NCI-H1092 (cell line): ENCODE measurements at regions not wholly inside any gene's neighbourhood (a gene's known extent, or its start where the extent isn't known, plus 50 kb on each side); places are given as distances from the start of the nearest gene placed in this dataset.

ENCODE experiments used
- DNase-seq: peaks from one replicate; lab custom pipeline; 2025; lab: John Stamatoyannopoulos, UW

DNA sequence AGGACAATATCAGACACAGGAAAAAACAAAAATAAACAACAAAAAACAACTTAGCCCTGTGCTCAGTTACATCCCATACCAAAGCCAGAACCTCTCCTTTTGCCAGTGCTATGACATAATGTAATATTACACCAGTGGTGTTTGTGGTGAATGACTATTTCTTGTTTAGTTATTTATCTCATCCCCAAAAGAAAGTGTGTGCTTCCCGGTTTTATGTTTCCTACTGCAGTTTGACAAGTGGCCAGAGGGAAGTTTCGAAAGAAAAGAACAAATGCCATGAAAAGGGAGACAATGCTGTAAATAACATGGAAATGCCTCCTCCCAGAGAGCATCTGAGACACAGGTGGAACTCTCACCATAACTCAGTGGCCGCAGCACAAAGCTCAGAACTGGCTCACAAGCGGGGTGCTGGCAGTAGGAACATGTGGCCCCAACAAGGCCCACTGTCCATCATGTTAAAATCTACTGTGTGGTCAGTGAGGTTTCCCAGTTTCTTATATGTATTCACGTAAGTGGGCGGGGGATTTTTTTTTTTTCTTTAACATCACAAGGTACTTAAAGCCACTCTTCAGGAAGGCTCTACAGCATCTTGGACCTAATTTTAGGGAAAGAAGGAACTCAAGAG, 158.2 kb downstream of the BARHL2 start:
- DNase-seq = no peak

DNA sequence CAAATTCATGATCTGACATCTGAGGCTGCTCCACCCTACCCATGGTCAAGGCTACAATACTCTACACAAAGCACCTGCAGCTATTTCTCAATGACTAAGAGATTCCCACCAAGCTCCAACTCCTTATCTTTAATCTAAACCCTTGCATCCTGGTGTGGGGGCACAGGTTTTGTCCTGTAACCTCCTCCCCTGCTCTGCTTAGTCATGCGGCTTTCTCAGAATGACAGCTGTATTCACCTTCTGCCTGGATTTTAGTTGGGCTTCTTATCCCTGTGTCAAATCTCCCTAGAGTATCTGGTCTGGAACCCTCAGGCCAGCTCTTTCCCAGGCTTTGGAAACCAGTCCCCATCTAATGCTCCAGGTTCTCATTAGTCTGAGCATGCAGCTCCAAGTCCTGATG, 159.0 kb downstream of the BARHL2 start:
- no peak for DNase-seq

DNA sequence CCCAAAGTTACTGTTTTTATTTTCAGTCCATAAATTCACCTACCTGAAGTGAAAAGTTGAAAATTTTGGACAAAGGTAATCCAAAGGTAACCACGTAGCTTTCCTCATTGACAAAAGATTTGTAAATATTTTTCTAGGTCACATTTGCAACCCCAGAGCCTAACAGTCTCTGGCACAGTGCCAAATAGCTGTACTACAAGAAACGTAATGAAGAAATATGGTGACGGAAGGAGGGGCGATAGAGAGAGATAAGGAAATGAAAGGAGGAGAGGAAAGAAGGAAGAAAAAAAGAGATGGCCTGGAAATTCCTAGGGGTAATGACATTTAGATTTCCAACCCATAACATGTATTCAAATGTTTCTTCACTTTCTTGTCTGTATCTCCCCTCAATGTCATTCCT, 159.4 kb downstream of the BARHL2 start:
- DNase-seq = no peak

DNA sequence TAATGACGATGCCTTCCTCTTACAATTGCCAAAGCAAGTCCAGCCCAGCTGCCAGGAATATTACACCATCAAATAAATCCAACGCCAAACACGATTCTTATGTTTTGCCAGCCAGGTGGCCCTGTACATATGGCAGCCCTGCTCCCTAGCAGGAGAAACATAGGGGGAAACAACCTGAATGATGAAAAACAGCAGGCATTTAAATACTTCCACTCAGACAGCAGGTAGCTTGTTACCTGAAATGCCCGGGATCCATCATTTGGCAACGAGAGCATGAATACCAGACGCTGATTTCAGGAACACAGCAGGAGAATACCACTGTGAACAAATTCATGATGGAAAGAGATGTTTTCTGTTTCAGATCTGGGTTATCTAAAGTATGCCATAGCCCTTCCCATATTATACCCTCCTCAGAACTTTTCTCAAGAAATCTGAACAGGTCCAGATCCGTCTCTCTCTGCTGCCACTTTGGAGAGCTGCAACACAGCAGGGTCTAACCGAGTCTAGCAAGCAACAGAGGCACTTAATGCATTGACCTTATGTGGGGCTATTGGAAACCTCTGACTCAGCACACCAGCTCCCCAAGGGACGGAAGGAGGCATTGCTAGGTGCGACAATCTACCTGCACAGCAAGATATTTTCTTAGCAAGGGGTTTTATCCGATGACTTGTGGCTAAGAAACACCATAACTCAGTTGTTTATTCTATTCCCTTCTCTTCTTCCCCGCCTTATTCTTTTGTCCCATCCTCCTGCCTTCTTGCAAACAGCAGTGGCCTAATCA, 166.3 kb downstream of the BARHL2 start:
- no peak for DNase-seq

DNA sequence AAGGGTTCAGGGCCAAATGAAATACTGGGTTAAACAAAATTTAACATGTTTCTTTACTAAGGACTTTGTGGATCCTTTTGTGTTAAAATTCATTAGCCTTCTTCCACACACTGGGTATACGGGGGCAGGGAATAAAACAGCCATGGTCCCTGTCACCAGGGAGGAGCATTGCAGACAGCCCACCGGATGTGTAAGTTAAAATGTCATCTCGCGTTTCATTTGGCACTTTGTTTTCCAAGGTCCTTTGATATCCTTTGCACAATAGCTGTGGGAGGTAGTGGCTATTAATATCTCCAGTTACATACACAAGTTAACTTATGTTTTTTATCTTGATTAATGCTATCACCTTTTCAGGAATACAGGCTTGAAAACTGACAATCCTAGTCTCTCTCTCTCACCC, 172.7 kb downstream of the BARHL2 start:
- DNase-seq = no peak

DNA sequence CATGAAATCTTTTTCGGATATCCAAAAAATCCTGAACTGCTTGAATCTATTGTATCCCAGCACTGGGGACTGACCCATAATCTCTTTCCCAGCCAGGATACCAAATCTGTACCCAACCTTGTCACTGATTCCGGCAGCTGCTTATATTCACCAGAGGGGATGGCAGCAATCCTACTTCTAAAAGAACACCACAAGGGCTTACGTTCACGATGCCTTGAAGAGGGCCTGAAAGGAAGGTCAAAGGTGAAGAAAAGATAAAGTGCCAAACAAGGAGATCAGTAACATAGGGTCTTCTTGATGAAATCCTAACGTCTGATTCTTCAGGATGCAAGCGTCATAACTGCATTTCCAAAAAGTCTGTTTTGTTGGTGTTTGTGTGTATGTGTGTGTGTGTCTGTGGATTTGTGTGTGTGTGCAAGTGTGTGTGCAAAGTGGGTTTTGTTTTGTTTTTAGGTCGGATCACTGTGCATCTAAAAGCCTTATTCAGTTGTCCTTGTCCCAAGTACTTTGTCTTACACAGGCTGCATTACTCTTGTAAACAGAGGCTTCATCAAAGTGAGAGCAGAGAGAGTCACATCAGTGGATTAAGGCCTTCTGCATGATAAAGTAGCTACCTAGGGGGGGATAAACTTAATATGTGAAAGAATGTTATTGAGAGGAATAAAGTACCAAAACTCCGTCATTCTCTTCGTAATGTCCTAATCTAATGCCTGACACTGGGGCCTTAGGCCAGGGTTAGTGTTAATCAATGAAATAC, 179.3 kb downstream of the BARHL2 start:
- DNase-seq = no peak

DNA sequence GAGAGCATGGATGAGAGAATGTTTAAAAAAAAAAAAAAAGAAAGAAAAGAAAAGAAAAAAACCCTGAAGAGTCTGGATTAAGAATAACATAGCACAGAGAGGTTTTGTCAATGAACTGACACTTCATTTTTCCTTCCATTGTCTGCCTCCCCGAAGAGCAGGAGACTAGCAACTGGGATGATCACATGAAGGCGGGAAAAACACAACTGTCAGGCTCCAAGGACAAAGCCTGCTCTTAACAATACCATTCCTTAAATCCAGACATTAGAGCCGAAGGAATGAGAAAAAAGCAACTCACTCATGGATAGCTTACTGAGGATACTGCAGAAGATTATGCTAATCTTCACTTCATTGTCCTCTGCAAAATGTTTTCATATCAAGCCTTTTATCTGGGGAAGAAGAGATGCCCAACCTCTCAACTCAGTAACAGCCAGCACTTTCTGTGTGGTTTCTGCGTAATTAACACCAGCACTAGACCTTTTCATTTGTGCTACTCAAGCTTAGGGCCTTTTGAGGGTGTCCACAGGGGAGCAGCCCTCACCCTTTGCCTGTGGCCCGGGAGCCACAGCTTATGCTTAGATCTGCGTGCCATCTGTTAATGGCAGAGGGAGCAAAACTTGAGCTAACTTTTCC, 182.3 kb downstream of the BARHL2 start:
- DNase-seq = no peak

DNA sequence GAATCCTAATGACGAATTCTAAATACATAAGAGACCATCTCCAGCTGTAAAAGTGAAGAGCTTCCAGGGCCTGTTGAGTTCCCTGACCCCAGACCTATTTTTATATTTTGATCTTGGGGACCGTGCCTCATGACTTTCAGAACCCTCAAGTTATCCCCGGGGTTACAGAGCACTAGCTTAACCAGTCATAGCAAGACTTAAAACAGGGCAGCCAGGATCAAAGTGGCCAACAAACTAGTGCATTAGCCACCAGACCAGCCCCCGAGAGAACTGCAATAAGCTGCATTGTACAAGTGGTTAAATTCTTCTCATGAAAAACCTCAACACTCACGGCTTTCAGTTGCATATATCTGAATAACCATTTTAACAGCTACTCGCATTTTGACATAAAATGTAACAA, 183.0 kb downstream of the BARHL2 start:
- DNase-seq = no peak

DNA sequence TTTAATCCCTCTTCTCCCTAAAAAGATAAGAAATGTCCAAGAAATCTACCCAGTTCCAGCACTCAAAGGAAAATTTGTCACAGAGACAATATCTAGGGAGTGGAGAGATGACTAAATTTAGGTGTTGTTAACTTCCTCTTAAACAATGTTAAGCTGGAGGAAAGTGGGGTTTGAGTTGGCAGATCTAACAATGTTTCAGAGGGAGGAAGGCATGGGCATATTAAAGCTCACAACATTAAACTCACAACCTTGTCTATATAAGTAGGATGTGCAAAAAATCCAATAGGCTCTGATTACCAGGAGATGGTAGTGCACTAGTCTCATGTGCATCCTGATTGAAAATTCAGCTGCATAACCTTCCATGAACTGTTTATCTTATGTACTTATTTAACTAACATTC, 190.1 kb downstream of the BARHL2 start:
- DNase-seq = no peak

DNA sequence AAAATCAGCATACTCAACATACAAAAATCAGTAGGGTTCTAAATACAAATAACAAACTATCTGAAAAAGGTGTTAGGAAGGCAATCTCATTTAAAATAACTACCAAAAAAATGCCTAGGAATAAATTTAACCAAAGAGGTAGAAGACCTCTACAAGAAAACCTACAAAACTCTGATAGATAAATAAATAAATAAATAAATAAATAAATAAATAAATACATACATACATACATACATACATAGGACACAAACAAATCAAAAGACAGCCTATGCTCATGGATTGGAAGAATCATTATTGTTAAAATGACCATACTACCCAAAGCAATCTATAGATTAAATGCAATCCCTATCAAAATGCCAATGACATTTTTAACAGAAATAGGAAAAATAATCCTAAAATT, 194.7 kb downstream of the BARHL2 start:
- no peak for DNase-seq

DNA sequence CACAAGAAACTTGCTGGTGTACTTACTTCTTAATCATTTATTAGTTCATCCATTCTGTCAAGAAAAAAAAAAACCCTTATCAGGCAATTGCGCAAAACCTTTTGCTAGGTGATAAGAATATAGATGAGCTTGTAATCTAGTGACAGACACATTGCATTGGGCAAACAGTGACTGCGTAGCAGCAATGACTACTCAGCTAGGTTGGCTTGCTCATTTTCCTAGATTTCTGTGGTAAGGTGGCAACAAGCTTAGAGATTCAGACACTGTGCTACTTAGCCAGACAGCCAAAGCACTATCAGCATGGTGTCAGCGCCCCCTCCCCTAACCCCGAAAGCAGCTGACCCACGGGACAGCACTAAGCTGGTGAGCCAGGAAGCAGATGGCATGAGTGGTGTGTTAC, 203.1 kb downstream of the BARHL2 start:
- no peak for DNase-seq

DNA sequence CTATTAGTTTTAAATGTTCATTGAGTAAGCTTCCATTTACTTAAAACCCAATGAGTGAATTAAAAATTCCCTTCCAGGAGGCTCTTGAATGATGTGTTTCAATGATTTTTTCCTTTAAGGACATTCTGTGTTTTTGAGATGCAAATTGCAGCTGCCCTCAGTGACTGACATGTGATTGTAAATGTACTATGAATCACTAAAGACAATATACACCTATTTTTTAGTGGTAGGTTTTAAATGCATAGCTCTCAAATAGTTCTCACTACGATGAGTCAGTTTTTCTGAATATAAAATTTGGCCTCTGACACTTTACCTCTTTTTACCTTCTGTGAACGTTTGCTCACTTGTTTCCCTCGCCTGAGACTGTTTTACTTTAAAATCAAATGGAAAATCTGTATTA, 204.7 kb downstream of the BARHL2 start:
- DNase-seq = no peak

DNA sequence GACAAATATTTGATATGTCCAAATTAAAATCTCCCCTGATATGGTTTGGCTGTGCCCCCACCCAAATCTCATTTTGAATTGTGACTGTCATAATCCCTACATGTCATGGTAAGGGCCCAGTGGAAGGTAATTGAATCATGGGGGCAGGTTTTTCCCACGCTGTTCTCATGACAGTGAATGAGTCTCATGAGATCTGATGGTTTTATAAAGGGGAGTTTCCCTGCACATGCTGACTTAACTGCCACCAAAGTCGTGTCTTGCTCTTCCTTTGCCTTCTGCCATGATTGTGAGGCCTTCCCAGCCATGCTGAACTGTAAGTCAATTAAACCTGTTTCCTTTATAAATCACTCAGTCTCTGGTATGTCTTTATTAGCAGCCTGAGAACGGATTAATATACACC, 207.0 kb downstream of the BARHL2 start:
- DNase-seq = no peak

DNA sequence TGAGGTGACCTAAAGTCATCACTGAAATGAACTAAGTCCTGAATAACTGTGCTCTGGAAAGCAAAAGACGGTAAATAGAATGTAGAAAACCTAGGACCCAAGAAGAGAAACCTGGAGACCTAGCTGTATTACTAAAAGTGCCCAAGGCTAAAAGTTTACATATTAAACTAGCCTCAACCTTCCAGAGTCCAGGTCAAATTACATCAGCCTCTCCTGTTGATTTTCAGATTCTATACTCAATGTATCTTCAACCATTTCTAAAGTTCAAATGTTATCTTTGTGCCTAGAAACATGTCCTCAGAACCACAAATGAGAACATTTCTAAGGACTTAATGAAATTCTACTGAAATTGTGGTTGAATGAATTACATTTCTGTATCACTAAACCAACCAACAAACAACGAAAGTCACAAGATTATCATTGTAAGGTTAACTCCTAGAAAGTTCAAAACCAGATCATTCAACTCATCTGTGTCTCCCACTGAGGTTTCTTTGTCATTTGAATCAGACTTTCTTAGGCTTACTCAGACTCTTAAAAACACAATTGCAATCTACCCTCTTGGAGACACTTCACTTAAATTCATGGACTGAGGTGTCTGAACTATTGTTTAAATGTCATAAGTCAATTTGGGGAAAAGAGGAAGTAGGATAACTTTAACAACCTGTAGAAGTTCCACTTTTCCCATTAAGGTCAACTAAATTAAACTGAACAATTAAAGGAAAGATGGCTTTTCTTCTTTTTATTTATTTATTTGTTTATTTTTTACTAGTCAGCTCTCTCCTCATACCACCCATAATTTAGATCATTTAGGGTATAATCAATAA, 207.7 kb downstream of the BARHL2 start:
- no peak for DNase-seq

DNA sequence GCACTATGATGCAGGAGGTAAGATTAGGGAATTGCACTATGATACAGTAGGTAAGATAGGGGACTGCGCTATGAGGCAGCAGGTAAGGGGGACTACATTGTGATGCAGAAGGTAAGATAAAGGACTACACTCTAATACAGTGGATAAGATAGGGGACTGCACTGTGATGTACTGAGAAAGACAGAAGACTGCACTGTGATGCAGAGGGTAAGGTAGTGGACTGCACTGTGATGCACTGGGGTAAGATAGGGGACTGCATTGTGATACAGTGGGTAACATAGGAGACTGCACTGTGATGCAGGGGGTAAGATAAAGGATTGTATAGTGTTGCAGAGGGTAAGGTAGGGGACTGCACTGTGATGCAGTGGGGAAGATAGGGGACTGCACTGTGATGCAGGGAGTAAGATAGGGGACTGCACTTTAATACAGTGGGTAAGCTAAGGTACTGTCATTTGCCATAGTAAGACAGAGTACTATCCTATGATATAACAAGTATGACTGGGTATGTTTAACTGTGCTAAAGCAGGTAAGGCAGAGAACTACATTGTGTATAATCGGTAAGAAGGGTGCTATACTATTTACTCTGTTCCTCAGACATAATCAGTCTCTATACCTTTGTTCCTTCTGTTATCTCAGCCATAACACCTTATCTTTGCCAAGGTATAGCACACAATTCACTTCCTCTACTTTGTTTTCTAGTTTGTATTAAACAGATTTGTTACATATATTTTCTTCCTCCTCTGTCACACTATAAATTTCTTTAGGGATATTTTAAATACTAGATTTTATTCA, 208.5 kb downstream of the BARHL2 start:
- no peak for DNase-seq

DNA sequence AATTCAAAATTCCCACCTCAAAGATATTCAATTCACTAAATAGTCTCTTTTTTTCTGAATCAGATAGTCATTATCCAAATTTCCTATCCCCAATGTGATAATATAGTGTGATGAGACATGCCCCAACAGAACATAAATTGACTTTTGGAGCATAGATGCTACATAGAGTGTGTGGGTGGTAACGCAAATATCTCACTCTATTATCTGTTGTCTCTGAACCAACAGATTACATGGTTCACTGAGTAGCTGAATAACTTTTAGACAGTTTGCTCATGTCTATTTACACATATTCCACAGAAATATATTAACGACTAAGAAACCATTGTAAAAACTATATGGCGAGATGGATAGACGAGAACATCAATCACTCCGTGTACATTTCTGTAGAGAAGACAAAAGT, 209.9 kb downstream of the BARHL2 start:
- no peak for DNase-seq

DNA sequence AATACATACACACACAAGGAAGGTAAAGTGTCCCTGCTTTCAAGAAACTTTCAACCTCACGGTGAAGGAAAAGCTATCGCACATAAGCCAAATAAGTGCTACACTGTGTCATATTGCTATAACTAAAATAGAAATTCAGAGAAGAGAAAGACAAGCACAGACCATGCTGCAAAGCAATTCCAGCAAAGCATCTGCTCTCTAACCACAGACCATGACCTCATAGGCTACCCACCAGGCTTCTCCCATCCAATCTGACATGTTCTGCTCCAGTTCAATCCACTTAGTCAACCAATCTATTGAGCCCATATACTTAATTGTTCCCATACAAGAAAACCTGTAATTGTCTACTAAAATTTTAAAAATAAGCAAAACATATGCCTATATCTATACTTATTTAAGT, 211.3 kb downstream of the BARHL2 start:
- DNase-seq = no peak

DNA sequence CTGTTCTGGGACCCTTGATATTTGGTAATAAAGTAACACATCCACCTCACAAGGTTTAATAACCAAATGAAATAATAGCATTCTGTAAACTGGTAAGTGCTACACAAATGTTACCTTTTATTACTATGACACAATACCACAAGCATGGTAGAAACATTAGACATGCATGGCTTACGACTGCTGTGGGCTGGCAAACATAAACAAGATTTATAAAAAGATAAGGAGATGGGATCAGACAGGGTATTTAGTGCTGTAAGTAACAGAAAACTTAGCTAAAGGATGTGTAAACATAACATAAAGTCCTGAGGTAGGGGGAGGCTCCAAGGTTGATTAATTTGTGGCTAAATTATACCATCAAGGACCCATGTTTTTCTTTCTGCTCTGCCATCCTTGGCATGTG, 212.6 kb downstream of the BARHL2 start:
- no peak for DNase-seq

DNA sequence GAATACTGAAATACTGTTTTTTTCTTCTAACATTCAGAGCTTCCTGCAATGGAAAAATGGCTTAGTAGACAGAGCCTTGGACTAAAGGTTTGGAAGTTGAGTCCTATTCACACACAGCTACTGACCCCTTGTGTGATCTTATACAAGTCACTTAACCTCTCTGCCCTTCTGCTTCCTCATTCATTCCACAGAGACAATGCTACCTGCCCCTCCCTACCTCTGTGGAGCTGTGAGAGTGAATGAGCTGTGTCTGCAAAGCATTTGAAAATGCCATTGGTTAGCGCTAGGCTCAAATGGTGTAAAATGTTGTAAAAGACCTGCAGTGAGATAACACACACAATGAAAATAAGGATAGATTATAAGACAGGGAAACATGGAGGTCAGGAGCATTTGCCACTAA, 214.4 kb downstream of the BARHL2 start:
- DNase-seq = no peak

DNA sequence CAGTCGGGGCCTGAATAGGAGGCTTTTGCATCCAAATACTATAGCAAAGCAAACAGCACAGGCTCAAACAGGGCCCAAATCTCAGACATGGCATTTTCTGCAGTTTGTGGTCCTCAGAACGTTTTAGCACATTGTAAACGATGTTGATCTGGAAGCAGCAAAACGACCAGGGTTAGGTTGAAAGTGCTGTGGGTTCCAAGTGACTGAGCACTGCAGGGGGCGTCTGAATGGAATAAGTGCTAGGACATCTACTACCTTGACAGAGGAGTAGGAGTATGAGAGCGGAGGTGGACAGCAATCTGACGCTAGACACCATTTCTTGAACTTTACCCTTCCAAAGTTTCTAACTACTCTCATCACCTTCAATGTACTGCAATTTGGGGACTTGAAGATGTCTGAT, 214.9 kb downstream of the BARHL2 start:
- no peak for DNase-seq

DNA sequence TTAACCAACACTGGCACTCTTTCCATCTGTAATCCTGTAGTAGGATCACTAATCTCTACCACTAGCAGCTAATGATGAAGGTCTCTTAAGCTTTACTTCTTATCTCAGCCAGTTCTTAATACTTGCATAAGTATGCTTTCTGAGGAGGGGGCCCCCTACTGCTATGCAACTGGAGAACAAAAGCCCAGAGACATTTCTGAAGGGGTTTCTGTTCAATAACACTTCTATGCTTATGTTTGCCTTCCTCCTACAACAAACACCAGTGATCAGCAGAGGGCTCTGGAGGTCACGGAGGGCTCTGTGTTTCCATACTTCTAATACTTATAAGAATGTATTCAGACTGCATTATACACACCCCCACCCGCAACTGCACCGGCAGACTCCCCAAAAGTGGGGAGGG, 215.8 kb downstream of the BARHL2 start:
- DNase-seq = no peak
